ENCODE measurements at regions not wholly inside any gene's neighbourhood (a gene's known extent, or its start where the extent isn't known, plus 50 kb on each side); places are given as distances from the start of the nearest gene placed in this dataset.

DNA sequence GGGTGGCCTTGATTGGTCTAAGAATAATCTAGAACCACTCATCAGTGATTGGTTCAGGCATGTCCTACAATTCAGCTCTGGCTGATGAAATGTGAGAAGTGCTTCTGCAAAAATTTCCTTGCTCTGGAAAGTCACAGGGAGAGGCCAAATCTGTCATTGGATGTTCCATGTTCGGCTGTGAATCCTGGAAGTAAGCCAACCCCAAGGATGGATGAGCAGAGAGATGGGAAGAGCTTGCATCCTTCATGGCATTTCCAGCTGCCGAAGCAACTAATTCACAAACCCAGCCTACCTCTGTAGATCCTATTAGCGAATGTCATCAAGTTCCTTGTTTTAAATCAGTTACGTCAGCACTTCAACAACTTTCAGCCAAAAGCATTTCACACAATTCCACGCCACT is 187.2 kb upstream of the SOX4 start:
- TF ChIP-seq, protein P1, sequence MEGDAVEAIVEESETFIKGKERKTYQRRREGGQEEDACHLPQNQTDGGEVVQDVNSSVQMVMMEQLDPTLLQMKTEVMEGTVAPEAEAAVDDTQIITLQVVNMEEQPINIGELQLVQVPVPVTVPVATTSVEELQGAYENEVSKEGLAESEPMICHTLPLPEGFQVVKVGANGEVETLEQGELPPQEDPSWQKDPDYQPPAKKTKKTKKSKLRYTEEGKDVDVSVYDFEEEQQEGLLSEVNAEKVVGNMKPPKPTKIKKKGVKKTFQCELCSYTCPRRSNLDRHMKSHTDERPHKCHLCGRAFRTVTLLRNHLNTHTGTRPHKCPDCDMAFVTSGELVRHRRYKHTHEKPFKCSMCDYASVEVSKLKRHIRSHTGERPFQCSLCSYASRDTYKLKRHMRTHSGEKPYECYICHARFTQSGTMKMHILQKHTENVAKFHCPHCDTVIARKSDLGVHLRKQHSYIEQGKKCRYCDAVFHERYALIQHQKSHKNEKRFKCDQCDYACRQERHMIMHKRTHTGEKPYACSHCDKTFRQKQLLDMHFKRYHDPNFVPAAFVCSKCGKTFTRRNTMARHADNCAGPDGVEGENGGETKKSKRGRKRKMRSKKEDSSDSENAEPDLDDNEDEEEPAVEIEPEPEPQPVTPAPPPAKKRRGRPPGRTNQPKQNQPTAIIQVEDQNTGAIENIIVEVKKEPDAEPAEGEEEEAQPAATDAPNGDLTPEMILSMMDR (IDR thresholded peaks at IDR 0.05): no peak
- TF ChIP-seq POLR2AphosphoS5 (IDR thresholded peaks at IDR 0.05; ENCODE audit: insufficient read depth in 1 of 2, low read depth in 1 of 2) (no peak), POLR2A (IDR thresholded peaks at IDR 0.05) (no peak)
